CD8-positive, alpha-beta memory T cell (primary cell): ENCODE measurements at regions not wholly inside any gene's neighbourhood (a gene's known extent, or its start where the extent isn't known, plus 50 kb on each side); places are given as distances from the start of the nearest gene placed in this dataset.

Experiments used
- CTCF ChIA-PET: fragments of 350-600 bp; sonication (Branson Sonifier 250); formaldehyde crosslinking; loops from one replicate; lab custom pipeline; 2021; ENCODE audit warnings: antibody characterized with exemption; lab: Charles Lee
- POLR2A ChIA-PET: fragments of 350-600 bp; sonication (Branson Sonifier 250); formaldehyde crosslinking; loops from one replicate; lab custom pipeline; 2021; ENCODE audit warnings: antibody characterized with exemption; lab: Charles Lee
- DNase-seq, 5 donors: peaks; one replicate each; pipeline versions ENCODE4 v3.0.0 to v3.0.0-alpha.2; 2020 to 2022; ENCODE audit warnings: mixed read lengths in 1 of 5
- H3K27ac ChIP-seq: one replicate; pipeline ENCODE4 v1.7.0; 2013; ENCODE audit warnings: low read depth, mild to moderate bottlenecking, low read length, moderate library complexity
- H3K27me3 ChIP-seq: 2 replicates; pipeline ENCODE4 v1.7.0; 2013; ENCODE audit warnings: low read length, mild to moderate bottlenecking; ENCODE audit not compliant: insufficient read depth, poor library complexity, severe bottlenecking
- H3K36me3 ChIP-seq: 2 replicates; pipeline ENCODE4 v1.7.0; 2013; ENCODE audit warnings: mild to moderate bottlenecking, low read length, moderate library complexity; ENCODE audit not compliant: insufficient read depth
- H3K4me1 ChIP-seq: 2 replicates; pipeline ENCODE4 v1.7.0; 2013; ENCODE audit warnings: mild to moderate bottlenecking, low read length, moderate library complexity; ENCODE audit not compliant: insufficient read depth
- H3K4me3 ChIP-seq: 2 replicates; pipeline ENCODE4 v1.7.0; 2013; ENCODE audit warnings: mild to moderate bottlenecking, low read length
- H3K9me3 ChIP-seq: 2 replicates; pipeline ENCODE4 v1.7.0; 2013; ENCODE audit warnings: mild to moderate bottlenecking, low read length
- H3K27ac Mint-ChIP-seq, 8 donors: one replicate each; pipeline ENCODE4 v1.8.0; 2020 to 2021; ENCODE audit warnings: mixed read lengths in 8 of 8, mild to moderate bottlenecking in 6 of 8, inconsistent platforms in 3 of 8, moderate library complexity in 3 of 8
- H3K27me3 Mint-ChIP-seq, 2 donors: one replicate each; pipeline ENCODE4 v1.8.0; 2020 to 2021; ENCODE audit warnings: mixed read lengths in 2 of 2, mild to moderate bottlenecking in 1 of 2, moderate library complexity in 1 of 2
- H3K36me3 Mint-ChIP-seq, 3 donors: one replicate each; pipeline ENCODE4 v1.8.0; 2020 to 2021; ENCODE audit warnings: mixed read lengths in 3 of 3, inconsistent platforms in 1 of 3, mild to moderate bottlenecking in 1 of 3
- H3K4me1 Mint-ChIP-seq, 3 donors: one replicate each; pipeline ENCODE4 v1.8.0; 2020 to 2021; ENCODE audit warnings: mixed read lengths in 3 of 3, inconsistent platforms in 1 of 3, mild to moderate bottlenecking in 1 of 3
- H3K4me3 Mint-ChIP-seq, 7 donors: one replicate each; pipeline ENCODE4 v1.8.0; 2020 to 2021; ENCODE audit warnings: mixed read lengths in 7 of 7, mild to moderate bottlenecking in 6 of 7, moderate library complexity in 4 of 7, inconsistent platforms in 2 of 7
- H3K9me3 Mint-ChIP-seq, 5 donors: one replicate each; pipeline ENCODE4 v1.8.0; 2020 to 2022; ENCODE audit warnings: mixed read lengths in 5 of 5, mild to moderate bottlenecking in 3 of 5, moderate library complexity in 2 of 5, inconsistent platforms in 1 of 5

- H3K9me3 Mint-ChIP-seq, result peaks cover 0 to 5% (median 3%) of the 10 kb centered on the region in 5 donors
- no peaks in the 10 kb centered on the region for H3K27me3 Mint-ChIP-seq
- no peak overlapping the region for H3K27ac Mint-ChIP-seq
- H3K36me3 ChIP-seq, result no peaks in the 10 kb centered on the region
- H3K4me3 Mint-ChIP-seq, result no peak overlapping the region
- DNase-seq, result no peak
- H3K4me3 ChIP-seq, result no peak overlapping the region
- H3K27me3 ChIP-seq, result no peaks in the 10 kb centered on the region
- H3K36me3 Mint-ChIP-seq, result no peaks in the 10 kb centered on the region
- H3K27ac ChIP-seq, result no peak overlapping the region
- no peaks in the 10 kb centered on the region for H3K9me3 ChIP-seq
- POLR2A ChIA-PET, result no interaction called here
- H3K4me1 ChIP-seq, result no peaks in the 10 kb centered on the region
- H3K4me1 Mint-ChIP-seq, result no peaks in the 10 kb centered on the region
- CTCF ChIA-PET, result no interaction called here
Measured at GRCh38 chr18:78241535-78242253, 737.9 kb upstream of the SALL3 start.

GRCh38 chr18:78242254-78242643 lies 737.4 kb upstream of the SALL3 start:
- H3K27ac Mint-ChIP-seq, result no peak overlapping the region
- H3K36me3 Mint-ChIP-seq, result no peaks in the 10 kb centered on the region

GRCh38 chr18:78242806-78243205 lies 736.8 kb upstream of the SALL3 start:
- Mint-ChIP-seq H3K9me3 (peaks cover 0 to 5% (median 3%) of the 10 kb centered on the region in 5 donors), H3K36me3 (no peaks in the 10 kb centered on the region), H3K4me3 (no peak overlapping the region), H3K4me1 (no peaks in the 10 kb centered on the region), H3K27ac (no peak overlapping the region), H3K27me3 (no peaks in the 10 kb centered on the region)
- H3K27me3 ChIP-seq, result no peaks in the 10 kb centered on the region
- POLR2A ChIA-PET, result no interaction called here
- no peaks in the 10 kb centered on the region for H3K9me3 ChIP-seq
- CTCF ChIA-PET, result no interaction called here
- H3K27ac ChIP-seq, result no peak overlapping the region
- H3K4me3 ChIP-seq, result no peak overlapping the region
- no peak for DNase-seq
- no peaks in the 10 kb centered on the region for H3K4me1 ChIP-seq
- no peaks in the 10 kb centered on the region for H3K36me3 ChIP-seq

More at GRCh38 chr18:78242254-78242643, 737.4 kb upstream of the SALL3 start:
- no peaks in the 10 kb centered on the region for H3K36me3 ChIP-seq
- Mint-ChIP-seq H3K4me3 (no peak overlapping the region), H3K9me3 (peaks cover 0 to 5% (median 3%) of the 10 kb centered on the region in 5 donors), H3K27me3 (no peaks in the 10 kb centered on the region), H3K4me1 (no peaks in the 10 kb centered on the region)
- DNase-seq, result no peak
- ChIA-PET CTCF (no interaction called here), POLR2A (no interaction called here)
- no peaks in the 10 kb centered on the region for H3K27me3 ChIP-seq
- H3K9me3 ChIP-seq, result no peaks in the 10 kb centered on the region
- H3K4me3 ChIP-seq, result no peak overlapping the region
- no peaks in the 10 kb centered on the region for H3K4me1 ChIP-seq
- H3K27ac ChIP-seq, result no peak overlapping the region

- Histone ChIP-seq H3K27ac (no peak overlapping the region), H3K9me3 (no peaks in the 10 kb centered on the region), H3K27me3 (no peaks in the 10 kb centered on the region), H3K4me1 (no peaks in the 10 kb centered on the region), H3K4me3 (no peak overlapping the region), H3K36me3 (no peaks in the 10 kb centered on the region)
- DNase-seq, result no peak
- CTCF ChIA-PET, result no interaction called here
- Mint-ChIP-seq H3K9me3 (peaks cover 0 to 6% (median 1%) of the 10 kb centered on the region in 5 donors), H3K36me3 (no peaks in the 10 kb centered on the region), H3K27ac (no peak overlapping the region), H3K4me1 (no peaks in the 10 kb centered on the region), H3K27me3 (no peaks in the 10 kb centered on the region), H3K4me3 (no peak overlapping the region)
- POLR2A ChIA-PET, result no interaction called here
Measured at GRCh38 chr18:78244779-78245178, 734.8 kb upstream of the SALL3 start.

- H3K9me3 ChIP-seq, result no peaks in the 10 kb centered on the region
- no peak overlapping the region for H3K4me3 ChIP-seq
- Mint-ChIP-seq H3K9me3 (peaks cover 0 to 6% (median 1%) of the 10 kb centered on the region in 5 donors), H3K36me3 (no peaks in the 10 kb centered on the region), H3K27me3 (no peaks in the 10 kb centered on the region), H3K4me3 (no peak overlapping the region), H3K27ac (no peak overlapping the region), H3K4me1 (no peaks in the 10 kb centered on the region)
- H3K27me3 ChIP-seq, result no peaks in the 10 kb centered on the region
- ChIA-PET POLR2A (no interaction called here), CTCF (no interaction called here)
- H3K4me1 ChIP-seq, result no peaks in the 10 kb centered on the region
- no peaks in the 10 kb centered on the region for H3K36me3 ChIP-seq
- no peak for DNase-seq
- H3K27ac ChIP-seq, result no peak overlapping the region
Measured at GRCh38 chr18:78245451-78245850, 734.2 kb upstream of the SALL3 start.

- Histone ChIP-seq H3K4me1 (no peaks in the 10 kb centered on the region), H3K27ac (no peak overlapping the region), H3K36me3 (no peaks in the 10 kb centered on the region), H3K4me3 (no peak overlapping the region), H3K27me3 (no peaks in the 10 kb centered on the region), H3K9me3 (no peaks in the 10 kb centered on the region)
- Mint-ChIP-seq H3K27me3 (no peaks in the 10 kb centered on the region), H3K4me3 (no peak overlapping the region), H3K4me1 (no peaks in the 10 kb centered on the region), H3K27ac (no peak overlapping the region), H3K9me3 (peaks cover 0 to 6% (median 1%) of the 10 kb centered on the region in 5 donors), H3K36me3 (no peaks in the 10 kb centered on the region)
- no peak for DNase-seq
- CTCF ChIA-PET, result no interaction called here
- POLR2A ChIA-PET, result no interaction called here
Measured at GRCh38 chr18:78246050-78246449, 733.6 kb upstream of the SALL3 start.

GRCh38 chr18:78246588-78246987 lies 733.0 kb upstream of the SALL3 start:
- H3K36me3 ChIP-seq, result no peaks in the 10 kb centered on the region
- H3K27me3 ChIP-seq, result no peaks in the 10 kb centered on the region
- no peaks in the 10 kb centered on the region for H3K9me3 ChIP-seq
- CTCF ChIA-PET, result no interaction called here
- DNase-seq, result no peak
- Mint-ChIP-seq H3K27ac (no peak overlapping the region), H3K9me3 (peaks cover 0 to 8% (median 1%) of the 10 kb centered on the region in 5 donors), H3K36me3 (no peaks in the 10 kb centered on the region), H3K4me1 (no peaks in the 10 kb centered on the region), H3K4me3 (no peak overlapping the region), H3K27me3 (no peaks in the 10 kb centered on the region)
- H3K4me3 ChIP-seq, result no peak overlapping the region
- H3K4me1 ChIP-seq, result no peaks in the 10 kb centered on the region
- no peak overlapping the region for H3K27ac ChIP-seq
- POLR2A ChIA-PET, result no interaction called here

- H3K4me3 ChIP-seq, result no peak overlapping the region
- H3K4me1 ChIP-seq, result no peaks in the 10 kb centered on the region
- POLR2A ChIA-PET, result no interaction called here
- DNase-seq, result no peak
- CTCF ChIA-PET, result no interaction called here
- H3K36me3 ChIP-seq, result no peaks in the 10 kb centered on the region
- Mint-ChIP-seq H3K4me1 (no peaks in the 10 kb centered on the region), H3K4me3 (no peak overlapping the region), H3K27me3 (no peaks in the 10 kb centered on the region), H3K36me3 (no peaks in the 10 kb centered on the region), H3K9me3 (peaks cover 0 to 7% (median 1%) of the 10 kb centered on the region in 5 donors), H3K27ac (no peak overlapping the region)
- no peaks in the 10 kb centered on the region for H3K9me3 ChIP-seq
- H3K27me3 ChIP-seq, result no peaks in the 10 kb centered on the region
- no peak overlapping the region for H3K27ac ChIP-seq
Measured at GRCh38 chr18:78247615-78248289, 731.9 kb upstream of the SALL3 start.
